ENCODE measurements at regions not wholly inside any gene's neighbourhood (a gene's known extent, or its start where the extent isn't known, plus 50 kb on each side); places are given as distances from the start of the nearest gene placed in this dataset.
A peak's percentile ranks its signal among the peaks of the same experiment; 100 is the strongest.

GRCh38 chr10:10437886-10438285 lies 579.8 kb upstream of the CELF2 start:
- DNase-seq, result no peak

DNA sequence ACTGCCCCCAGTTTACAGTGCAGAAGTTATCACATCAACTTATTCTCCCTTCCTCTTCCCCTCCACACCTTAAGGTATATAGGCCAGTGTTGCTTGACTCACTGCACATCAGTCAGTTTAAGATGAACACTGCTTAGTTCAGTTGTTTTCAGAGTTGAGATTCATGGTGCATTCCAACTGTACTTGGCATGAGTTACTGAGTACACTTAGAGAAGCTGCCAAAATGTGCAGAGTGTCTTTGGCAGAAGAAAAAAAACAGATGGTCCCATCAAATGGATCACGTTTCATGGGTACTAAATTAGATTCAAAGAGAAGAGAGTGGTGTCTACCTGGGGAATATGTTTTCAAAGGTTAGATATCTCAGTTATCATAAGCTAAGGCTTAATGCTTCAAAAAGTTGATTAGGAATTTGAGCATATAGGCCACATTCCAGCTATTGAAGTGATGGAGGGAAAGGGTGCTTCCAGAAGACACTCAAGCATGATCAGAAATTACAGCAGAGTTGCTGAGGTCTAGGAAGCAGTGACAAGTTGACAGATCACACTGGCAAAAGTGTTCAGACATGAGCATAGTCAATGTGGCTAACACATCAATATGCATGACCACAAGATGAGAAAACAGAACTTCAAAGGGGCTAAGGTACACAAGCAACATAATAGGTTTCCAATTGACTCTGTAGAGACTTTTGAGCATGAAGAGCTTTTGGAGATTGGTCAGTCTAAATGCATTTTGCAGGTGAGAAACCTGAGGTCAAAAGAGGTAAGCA lies 579.2 kb upstream of the CELF2 start:
- peak in 1 of 5 experiments; percentile 28 for DNase-seq

- DNase-seq, result no peak
Measured at GRCh38 chr10:10456856-10457255, 560.8 kb upstream of the CELF2 start.

GRCh38 chr10:10460451-10460850 lies 557.2 kb upstream of the CELF2 start:
- no peak for DNase-seq

DNA sequence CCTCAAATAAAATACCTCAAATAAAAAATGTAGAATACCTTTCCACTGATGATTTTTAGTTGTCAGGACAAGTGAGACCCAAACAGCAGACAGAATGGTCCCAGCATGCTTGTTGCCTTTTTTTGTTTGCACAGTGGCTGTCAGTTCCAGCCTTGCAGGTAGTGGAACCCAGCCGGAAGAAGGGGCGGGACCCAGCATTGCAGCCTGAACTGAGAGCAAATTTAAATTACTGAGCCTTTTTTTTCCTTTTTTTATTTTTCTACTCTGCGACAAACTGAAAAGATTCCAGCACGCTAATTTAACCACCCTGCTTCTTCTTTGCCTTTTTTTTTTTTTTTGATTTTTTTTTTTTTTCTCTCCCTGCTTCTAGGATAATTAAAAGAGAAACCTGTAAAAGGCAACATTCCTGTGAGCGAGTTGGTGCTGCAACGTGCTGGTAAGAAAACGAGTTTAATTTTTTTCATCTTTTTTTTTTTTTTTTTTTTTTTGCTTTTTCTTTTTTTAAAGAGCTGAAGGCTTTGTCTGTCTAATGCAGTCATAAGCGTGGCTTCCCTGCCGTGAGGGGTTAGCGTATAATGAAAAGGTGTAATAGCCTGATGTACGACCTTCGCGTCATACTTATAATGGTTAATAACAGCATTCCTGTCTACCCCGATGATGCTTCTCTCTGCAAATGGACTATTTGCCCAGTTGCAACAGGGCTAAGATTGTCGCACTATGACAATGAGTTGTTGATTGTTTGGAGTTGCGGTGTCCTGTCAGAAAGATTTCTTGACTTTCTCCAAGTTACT lies 555.3 kb upstream of the CELF2 start:
- DNase-seq, result no peak

DNA sequence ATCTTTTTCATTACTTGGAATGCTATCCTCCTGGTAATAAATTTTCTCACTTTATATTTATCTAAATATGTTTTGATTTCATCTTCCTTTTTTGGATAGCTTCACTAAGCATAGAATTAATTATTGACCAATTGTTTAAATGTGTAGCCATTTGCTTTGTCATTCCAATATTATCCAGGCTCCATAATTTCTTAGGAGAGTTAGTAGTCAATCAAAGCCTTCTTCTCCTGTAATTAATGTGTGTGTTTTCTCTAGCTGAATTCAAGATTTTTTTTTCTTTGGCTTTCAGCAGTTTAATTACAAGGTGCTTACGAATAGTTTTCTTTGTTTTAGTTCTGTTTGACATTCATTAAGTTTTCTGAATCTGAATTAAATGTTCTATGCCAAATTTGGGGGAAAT lies 545.9 kb upstream of the CELF2 start:
- DNase-seq, result no peak

DNA sequence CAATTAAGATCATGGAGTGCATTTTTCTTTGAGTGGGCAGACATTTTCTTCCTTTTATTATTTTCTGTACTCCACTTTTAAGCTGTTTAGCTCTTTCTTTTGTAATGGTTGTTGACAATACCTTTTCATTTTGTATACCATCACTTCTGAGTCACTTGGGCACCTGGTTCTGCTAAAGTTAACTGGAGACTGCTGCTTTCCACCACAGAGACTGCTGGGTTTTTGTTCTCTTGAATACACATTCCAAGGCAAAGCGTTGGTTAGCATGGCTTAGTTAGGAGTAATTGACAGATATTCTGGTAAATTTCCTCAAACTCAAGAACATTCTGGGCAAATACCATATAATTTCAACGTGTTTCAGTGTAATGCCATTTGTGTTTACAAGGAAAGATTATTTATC lies 541.9 kb upstream of the CELF2 start:
- DNase-seq, result no peak

DNA sequence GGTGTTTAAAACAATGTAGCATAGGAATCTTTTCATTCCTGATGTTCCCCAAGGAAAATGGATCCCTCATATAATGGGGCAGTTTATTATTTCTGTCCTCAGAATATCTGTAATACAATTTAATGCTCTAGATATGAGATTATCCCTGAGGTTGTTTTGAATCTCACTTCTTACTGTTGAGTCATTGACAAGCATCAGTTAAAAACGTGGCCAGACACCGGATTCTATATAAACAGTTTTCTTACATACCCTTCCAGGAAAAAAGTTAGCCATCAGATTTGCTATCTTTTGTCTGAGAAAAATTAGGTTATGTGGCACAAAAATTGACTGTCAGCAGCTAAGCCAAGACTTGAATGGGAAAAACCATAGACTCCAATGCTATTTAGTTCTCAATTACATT lies 539.8 kb upstream of the CELF2 start:
- no peak for DNase-seq

- DNase-seq, result peak in 1 of 5 experiments; percentile 30
Measured at GRCh38 chr10:10479465-10479864, 538.2 kb upstream of the CELF2 start.

- DNase-seq, result no peak
Measured at GRCh38 chr10:10482613-10483012, 535.1 kb upstream of the CELF2 start.

DNA sequence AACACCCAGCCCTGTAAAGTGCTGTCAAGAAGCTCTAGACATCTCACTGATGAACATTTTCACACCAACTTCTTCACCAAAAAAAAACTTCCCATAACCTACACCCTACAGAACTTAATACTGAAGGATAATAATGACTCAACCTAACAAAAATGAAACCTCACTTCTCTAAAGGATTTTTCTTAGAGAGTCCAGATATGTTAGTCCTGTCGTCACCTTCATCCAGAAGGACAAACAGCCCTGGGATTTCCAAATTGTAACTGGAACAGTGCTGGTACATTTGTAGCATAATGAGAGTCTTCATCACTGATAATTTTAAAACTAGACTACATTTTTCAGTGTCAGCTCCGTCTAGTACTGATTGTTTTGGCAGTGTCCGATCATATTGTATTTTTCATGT lies 528.6 kb upstream of the CELF2 start:
- DNase-seq, result no peak

GRCh38 chr10:10489805-10490571 lies 527.7 kb upstream of the CELF2 start:
- no peak for DNase-seq

DNA sequence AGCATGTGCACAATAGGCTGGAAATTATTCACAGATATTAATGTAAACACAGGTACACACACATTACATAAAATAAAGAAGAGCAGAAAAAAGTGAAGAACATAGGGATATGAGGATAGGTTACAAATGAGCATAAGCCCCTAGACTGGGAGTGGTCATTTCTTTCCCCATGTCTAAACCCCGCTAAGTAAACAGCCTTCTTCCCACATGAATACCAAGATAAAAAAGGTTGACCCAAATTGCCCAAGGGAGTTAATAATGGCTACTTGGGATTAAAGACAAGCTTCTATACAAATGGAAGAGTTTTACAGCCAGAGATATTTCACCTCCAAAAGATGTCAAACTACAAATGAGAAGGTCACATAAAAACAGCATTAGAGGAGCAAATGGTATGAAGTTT lies 527.1 kb upstream of the CELF2 start:
- no peak for DNase-seq

GRCh38 chr10:10492420-10492819 lies 525.3 kb upstream of the CELF2 start:
- DNase-seq, result no peak

- no peak for DNase-seq
Measured at GRCh38 chr10:10493833-10494232, 523.8 kb upstream of the CELF2 start.

DNA sequence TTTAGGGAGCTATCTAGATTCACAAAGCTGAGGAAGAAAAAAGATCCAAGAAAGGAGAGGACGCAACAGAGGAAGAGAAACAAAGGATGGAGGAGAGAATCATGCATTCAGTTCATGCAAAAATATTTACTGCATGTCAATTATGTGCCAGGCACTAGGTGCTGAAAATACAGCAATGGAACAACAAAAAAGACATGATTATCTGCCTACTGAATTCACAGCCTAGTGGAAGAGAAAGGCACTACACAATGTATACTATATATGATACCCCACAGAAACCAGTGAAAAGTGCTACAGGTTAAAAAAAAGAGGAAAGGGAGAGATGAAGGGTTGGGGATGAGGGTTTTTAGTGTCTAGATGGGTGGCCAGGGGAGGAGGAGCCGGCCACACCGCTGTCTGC lies 520.4 kb upstream of the CELF2 start:
- no peak for DNase-seq

GRCh38 chr10:10498781-10499180 lies 518.9 kb upstream of the CELF2 start:
- no peak for DNase-seq

DNA sequence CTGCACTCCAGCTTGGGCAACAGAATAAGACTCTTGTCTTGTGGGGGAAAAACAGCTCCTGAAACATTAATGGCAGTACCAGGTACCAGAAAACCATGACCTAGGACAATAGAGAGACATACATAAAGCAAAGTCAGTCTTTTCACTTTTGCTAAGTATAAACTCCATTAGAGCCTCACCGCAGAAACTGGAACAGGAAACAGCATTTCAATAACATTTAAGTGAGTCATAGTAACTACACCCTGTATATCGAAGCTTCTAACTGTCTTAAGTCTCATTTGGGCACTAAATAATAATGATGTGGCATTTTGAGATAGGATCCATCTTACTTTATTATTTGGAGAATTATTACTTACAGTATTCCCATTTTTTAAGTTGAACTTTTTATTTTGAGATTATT lies 517.8 kb upstream of the CELF2 start:
- DNase-seq, result peak in 1 of 5 experiments; percentile 34

DNA sequence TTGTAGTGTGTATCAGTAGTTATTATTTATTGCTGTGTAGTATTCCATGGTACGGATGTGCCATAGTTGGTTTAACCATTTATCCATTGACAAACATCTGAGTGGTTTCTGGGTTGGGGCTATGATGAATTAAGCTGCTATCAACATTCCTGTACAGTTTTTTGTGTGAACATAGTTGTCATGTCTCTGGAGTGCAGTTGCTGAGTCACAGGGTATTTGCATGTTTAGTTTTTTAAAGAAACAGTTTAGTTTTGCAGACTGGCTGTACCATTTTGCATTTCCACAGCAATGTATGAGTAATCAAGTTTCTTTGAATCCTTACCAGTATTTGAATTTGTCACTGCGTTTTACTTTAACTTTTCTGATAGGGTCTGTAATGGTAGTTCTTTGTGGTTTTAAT lies 516.7 kb upstream of the CELF2 start:
- no peak for DNase-seq

DNA sequence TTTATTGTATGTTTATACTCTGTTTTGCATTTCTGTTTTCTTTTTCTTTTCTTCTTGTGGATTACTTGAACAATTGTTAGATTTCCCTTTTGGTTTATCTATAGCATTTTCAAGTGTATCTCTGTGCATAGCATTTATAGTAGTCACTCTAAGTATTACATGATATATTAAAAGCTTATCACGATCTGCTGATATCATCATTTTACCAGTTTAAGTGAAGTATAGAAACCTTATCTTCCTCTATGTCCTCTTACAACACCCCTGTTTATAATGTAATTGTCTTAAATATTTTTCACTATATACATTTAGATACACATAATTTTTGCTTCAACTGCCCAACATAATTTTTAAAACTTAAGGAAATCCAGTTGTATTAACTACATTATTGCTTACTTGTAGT lies 513.9 kb upstream of the CELF2 start:
- no peak for DNase-seq

GRCh38 chr10:10508211-10508610 lies 509.5 kb upstream of the CELF2 start:
- peak in 1 of 5 experiments; percentile 15 for DNase-seq

- DNase-seq, result no peak
Measured at GRCh38 chr10:10510179-10510578, 507.5 kb upstream of the CELF2 start.

DNA sequence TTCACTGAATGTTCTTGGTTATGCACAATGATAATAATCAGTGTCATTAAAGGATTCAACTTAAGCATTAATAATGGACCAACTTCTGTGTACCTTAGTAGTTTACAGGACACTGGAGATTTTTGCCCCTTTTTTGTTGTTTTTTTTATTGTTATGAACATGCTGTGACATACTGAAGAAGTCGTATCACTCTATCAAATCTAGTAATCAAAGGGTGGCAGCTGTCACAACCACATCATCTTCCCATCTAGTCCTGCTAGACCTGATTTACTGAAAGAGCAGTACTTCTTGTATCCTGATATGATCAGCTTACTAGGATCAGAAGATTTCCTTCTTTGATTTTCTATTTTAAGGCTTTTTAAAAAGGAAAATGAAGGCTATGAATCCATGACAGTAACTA lies 504.6 kb upstream of the CELF2 start:
- DNase-seq, result no peak

DNA sequence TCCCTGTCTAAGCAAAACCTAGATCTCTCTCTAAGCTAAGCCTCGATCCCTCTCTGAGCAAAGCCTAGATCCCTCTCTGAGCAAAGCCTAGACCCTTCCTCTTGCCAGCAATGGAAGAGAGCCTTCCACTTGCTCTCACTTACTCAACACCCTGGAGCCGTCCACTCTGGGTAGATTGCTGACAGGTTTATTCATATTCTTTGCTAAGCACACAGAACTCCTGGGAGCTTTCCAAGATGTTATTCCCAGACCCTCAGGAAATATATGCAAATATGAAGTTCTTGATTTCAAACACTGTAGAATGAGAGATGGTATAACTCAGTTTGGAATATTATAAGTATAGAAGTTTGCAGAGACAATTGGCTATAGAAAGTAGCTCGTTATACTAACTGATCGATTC lies 503.8 kb upstream of the CELF2 start:
- DNase-seq, result no peak

Data from T-helper 2 cell (primary cell).